ENCODE measurements at regions not wholly inside any gene's neighbourhood (a gene's known extent, or its start where the extent isn't known, plus 50 kb on each side); places are given as distances from the start of the nearest gene placed in this dataset.

- no peak overlapping the region for H3K4me3 ChIP-seq
- intact Hi-C loops (cut with DNase I) = no loop called here
- no peak for DNase-seq
- no peak overlapping the region for H3K27ac ChIP-seq
- no peaks in the 10 kb centered on the region for H3K4me1 ChIP-seq
- no peak for TF ChIP-seq POLR2A (IDR thresholded peaks at IDR 0.05)
- TF ChIP-seq, protein P1, sequence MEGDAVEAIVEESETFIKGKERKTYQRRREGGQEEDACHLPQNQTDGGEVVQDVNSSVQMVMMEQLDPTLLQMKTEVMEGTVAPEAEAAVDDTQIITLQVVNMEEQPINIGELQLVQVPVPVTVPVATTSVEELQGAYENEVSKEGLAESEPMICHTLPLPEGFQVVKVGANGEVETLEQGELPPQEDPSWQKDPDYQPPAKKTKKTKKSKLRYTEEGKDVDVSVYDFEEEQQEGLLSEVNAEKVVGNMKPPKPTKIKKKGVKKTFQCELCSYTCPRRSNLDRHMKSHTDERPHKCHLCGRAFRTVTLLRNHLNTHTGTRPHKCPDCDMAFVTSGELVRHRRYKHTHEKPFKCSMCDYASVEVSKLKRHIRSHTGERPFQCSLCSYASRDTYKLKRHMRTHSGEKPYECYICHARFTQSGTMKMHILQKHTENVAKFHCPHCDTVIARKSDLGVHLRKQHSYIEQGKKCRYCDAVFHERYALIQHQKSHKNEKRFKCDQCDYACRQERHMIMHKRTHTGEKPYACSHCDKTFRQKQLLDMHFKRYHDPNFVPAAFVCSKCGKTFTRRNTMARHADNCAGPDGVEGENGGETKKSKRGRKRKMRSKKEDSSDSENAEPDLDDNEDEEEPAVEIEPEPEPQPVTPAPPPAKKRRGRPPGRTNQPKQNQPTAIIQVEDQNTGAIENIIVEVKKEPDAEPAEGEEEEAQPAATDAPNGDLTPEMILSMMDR (IDR thresholded peaks at IDR 0.05) = no peak
- no peak for TF ChIP-seq POLR2AphosphoS5 (IDR thresholded peaks at IDR 0.05)
- no peak for TF ChIP-seq EP300 (IDR thresholded peaks at IDR 0.05)
- no peaks in the 10 kb centered on the region for H3K9me3 ChIP-seq
- H3K27me3 ChIP-seq = no peaks in the 10 kb centered on the region
- no peaks in the 10 kb centered on the region for H3K36me3 ChIP-seq
Measured at GRCh38 chr12:28857369-28857768, 291.7 kb upstream of the FAR2 start.

DNA sequence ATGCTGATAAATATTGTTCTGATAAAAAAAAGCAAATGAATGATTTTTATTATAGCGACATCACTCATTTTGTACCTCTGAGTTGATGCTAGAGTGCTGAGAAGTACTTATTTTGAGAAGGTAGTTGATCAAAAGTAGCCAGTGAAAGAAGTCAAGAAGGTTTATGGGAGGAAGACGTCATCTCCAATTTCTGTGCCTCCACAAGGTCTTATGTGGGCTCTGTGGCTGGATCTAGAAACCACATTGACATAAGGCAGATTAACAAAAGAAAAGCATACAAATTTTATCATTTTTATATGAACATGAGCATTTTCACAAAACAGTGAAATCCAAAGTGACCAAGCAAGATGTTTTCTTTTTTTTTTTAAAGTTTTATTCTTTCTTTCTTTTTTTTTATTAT, 289.5 kb upstream of the FAR2 start:
- DNase-seq = no peak
- Histone ChIP-seq H3K27ac (no peak overlapping the region), H3K36me3 (no peaks in the 10 kb centered on the region), H3K4me1 (no peaks in the 10 kb centered on the region), H3K9me3 (no peaks in the 10 kb centered on the region), H3K27me3 (no peaks in the 10 kb centered on the region), H3K4me3 (no peak overlapping the region)
- intact Hi-C loops (cut with DNase I) = no loop called here
- WGBS, 2 donors = 84 to 87% methylated on average over 2 of the region's 2 CpGs
- TF ChIP-seq POLR2A (IDR thresholded peaks at IDR 0.05) (no peak), POLR2AphosphoS5 (IDR thresholded peaks at IDR 0.05) (no peak), EP300 (IDR thresholded peaks at IDR 0.05) (no peak)
- TF ChIP-seq, protein P1 (IDR thresholded peaks at IDR 0.05) = no peak

DNA sequence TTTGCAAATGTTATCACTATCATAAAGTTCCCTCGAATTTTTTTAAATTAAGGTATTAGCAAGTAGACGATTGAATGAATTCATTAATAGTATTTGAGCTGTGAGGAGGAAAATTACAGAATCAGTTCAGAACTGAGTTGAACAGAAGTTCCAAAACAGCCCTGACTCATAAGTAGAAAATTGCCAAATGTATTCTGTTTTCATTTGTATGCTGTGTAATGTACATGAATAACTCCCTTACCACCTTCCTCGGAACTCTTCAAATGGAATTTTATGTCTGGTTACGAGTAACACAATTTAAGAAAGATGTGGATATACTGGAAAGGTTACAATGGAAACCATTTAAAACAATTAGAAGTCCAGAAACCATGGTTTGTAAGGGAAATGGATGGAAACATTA, 283.3 kb upstream of the FAR2 start:
- intact Hi-C loops (cut with DNase I) = no loop called here

DNA sequence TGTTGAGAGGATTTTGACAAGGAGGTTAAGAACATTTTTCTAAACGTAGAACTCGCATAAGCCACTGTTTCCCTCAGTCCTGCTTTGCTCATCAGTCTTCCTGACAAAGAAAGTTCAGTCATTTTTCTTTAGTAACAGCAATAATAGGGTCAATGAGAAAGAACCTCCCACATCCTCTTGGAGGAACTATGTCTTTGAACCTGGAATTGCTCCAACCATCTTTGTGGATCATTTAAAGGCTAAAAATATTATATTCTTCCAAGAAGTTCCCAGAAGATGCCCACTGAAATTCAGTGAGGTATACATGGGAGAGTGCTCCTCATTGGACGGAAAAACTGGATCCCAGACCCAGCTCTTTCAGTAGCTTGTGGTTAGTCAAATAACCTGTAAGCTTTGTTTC, 282.8 kb upstream of the FAR2 start:
- TF ChIP-seq POLR2AphosphoS5 (IDR thresholded peaks at IDR 0.05) (no peak), POLR2A (IDR thresholded peaks at IDR 0.05) (no peak), EP300 (IDR thresholded peaks at IDR 0.05) (no peak)
- TF ChIP-seq, protein P1 (IDR thresholded peaks at IDR 0.05) = no peak
- no peaks in the 10 kb centered on the region for H3K27me3 ChIP-seq
- no peaks in the 10 kb centered on the region for H3K36me3 ChIP-seq
- WGBS, 2 donors = 59 to 74% methylated on average over 3 of the region's 3 CpGs
- H3K4me3 ChIP-seq = no peak overlapping the region
- H3K27ac ChIP-seq = no peak overlapping the region
- intact Hi-C loops (cut with DNase I) = no loop called here
- no peak for DNase-seq
- H3K9me3 ChIP-seq = no peaks in the 10 kb centered on the region
- H3K4me1 ChIP-seq = peaks cover 0 to 16% (median 0%) of the 10 kb centered on the region in 4 donors

More for the DNA sequence above, 283.3 kb upstream of the FAR2 start:
- peaks cover 0 to 16% (median 0%) of the 10 kb centered on the region in 4 donors for H3K4me1 ChIP-seq
- no peak for DNase-seq
- WGBS, 2 donors = 67 to 80% methylated on average over 4 of the region's 4 CpGs
- H3K9me3 ChIP-seq = no peaks in the 10 kb centered on the region
- no peak overlapping the region for H3K4me3 ChIP-seq
- no peak for TF ChIP-seq EP300 (IDR thresholded peaks at IDR 0.05)
- no peak for TF ChIP-seq POLR2A (IDR thresholded peaks at IDR 0.05)
- no peak for TF ChIP-seq POLR2AphosphoS5 (IDR thresholded peaks at IDR 0.05)
- TF ChIP-seq, protein P1 (IDR thresholded peaks at IDR 0.05) = no peak
- no peaks in the 10 kb centered on the region for H3K36me3 ChIP-seq
- no peak overlapping the region for H3K27ac ChIP-seq
- H3K27me3 ChIP-seq = no peaks in the 10 kb centered on the region
